ENCODE measurements at regions not wholly inside any gene's neighbourhood (a gene's known extent, or its start where the extent isn't known, plus 50 kb on each side); places are given as distances from the start of the nearest gene placed in this dataset.

DNA sequence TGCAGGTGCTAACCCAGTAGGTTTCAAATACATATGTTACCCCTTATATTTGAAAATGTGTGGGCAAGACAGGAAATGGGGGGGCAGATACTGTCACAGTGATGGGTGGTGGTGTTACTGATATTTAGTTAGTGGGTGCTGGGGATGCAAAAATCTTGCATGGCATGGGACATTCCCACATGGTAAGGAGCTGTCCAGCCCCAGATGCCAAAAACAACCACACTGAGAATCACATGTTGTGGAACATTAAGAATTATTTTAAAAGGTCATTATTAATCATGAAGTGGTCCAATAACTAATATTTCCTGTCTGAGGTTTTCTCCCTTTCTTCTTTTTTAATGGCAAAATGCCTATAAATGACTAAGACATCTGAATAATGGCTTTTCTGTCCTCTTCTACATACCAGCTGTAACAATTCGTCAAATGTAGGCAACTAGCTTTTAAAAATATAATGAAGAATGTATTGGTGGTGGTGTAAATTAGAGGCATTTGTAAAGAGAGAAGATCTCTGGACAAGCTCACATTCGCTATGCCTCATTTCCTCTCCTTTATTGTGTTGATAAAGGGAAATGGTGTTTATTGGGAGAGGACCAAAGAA is 57.3 kb upstream of the SLC35B3 start:
- intact Hi-C loops (cut with DNase I, micrococcal nuclease) = no loop called here
- ATAC-seq (no peak), DNase-seq (no peak)
- TF ChIP-seq, protein P1, sequence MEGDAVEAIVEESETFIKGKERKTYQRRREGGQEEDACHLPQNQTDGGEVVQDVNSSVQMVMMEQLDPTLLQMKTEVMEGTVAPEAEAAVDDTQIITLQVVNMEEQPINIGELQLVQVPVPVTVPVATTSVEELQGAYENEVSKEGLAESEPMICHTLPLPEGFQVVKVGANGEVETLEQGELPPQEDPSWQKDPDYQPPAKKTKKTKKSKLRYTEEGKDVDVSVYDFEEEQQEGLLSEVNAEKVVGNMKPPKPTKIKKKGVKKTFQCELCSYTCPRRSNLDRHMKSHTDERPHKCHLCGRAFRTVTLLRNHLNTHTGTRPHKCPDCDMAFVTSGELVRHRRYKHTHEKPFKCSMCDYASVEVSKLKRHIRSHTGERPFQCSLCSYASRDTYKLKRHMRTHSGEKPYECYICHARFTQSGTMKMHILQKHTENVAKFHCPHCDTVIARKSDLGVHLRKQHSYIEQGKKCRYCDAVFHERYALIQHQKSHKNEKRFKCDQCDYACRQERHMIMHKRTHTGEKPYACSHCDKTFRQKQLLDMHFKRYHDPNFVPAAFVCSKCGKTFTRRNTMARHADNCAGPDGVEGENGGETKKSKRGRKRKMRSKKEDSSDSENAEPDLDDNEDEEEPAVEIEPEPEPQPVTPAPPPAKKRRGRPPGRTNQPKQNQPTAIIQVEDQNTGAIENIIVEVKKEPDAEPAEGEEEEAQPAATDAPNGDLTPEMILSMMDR (IDR thresholded peaks at IDR 0.05) = no peak
- no peaks in the 10 kb centered on the region for H3K36me3 ChIP-seq (ENCODE audit: low read depth)
- no peak overlapping the region for H3K4me3 ChIP-seq
- H3K9me3 ChIP-seq = no peaks in the 10 kb centered on the region
- H3K4me1 ChIP-seq (ENCODE audit: low read depth) = no peaks in the 10 kb centered on the region
